ENCODE measurements at regions not wholly inside any gene's neighbourhood (a gene's known extent, or its start where the extent isn't known, plus 50 kb on each side); places are given as distances from the start of the nearest gene placed in this dataset.
A peak's percentile ranks its signal among the peaks of the same experiment; 100 is the strongest.

- Mint-ChIP-seq H3K27ac (no peak overlapping the region), H3K27me3 (no peaks in the 10 kb centered on the region), H3K4me3 (no peak overlapping the region), H3K9me3 (ENCODE audit: low read depth) (no peaks in the 10 kb centered on the region), H3K4me1 (ENCODE audit: low read depth) (no peaks in the 10 kb centered on the region), H3K36me3 (no peaks in the 10 kb centered on the region)
Measured at GRCh38 chr12:131493068-131493826, 217.6 kb upstream of the SFSWAP start.

- H3K27me3 Mint-ChIP-seq, result no peaks in the 10 kb centered on the region
- H3K4me1 Mint-ChIP-seq (ENCODE audit: low read depth), result no peaks in the 10 kb centered on the region
- H3K4me3 Mint-ChIP-seq, result no peak overlapping the region
- H3K27ac Mint-ChIP-seq, result no peak overlapping the region
- H3K9me3 Mint-ChIP-seq (ENCODE audit: low read depth), result no peaks in the 10 kb centered on the region
- H3K36me3 Mint-ChIP-seq, result no peaks in the 10 kb centered on the region
Measured at GRCh38 chr12:131494216-131494615, 216.7 kb upstream of the SFSWAP start.

- Mint-ChIP-seq H3K4me3 (no peak overlapping the region), H3K4me1 (ENCODE audit: low read depth) (no peaks in the 10 kb centered on the region), H3K36me3 (no peaks in the 10 kb centered on the region), H3K9me3 (ENCODE audit: low read depth) (no peaks in the 10 kb centered on the region), H3K27ac (no peak overlapping the region), H3K27me3 (no peaks in the 10 kb centered on the region)
Measured at GRCh38 chr12:131494741-131495524, 216.0 kb upstream of the SFSWAP start.

GRCh38 chr12:131497966-131498365, 212.9 kb upstream of the SFSWAP start:
- no peaks in the 10 kb centered on the region for H3K27me3 Mint-ChIP-seq
- H3K36me3 Mint-ChIP-seq, result no peaks in the 10 kb centered on the region
- no peak overlapping the region for H3K27ac Mint-ChIP-seq
- H3K4me1 Mint-ChIP-seq (ENCODE audit: low read depth), result no peaks in the 10 kb centered on the region
- H3K9me3 Mint-ChIP-seq (ENCODE audit: low read depth), result no peaks in the 10 kb centered on the region
- H3K4me3 Mint-ChIP-seq, result no peak overlapping the region

- Mint-ChIP-seq H3K36me3 (no peaks in the 10 kb centered on the region), H3K9me3 (ENCODE audit: low read depth) (no peaks in the 10 kb centered on the region), H3K27me3 (no peaks in the 10 kb centered on the region), H3K4me1 (ENCODE audit: low read depth) (no peaks in the 10 kb centered on the region), H3K4me3 (no peak overlapping the region), H3K27ac (no peak overlapping the region)
Measured at GRCh38 chr12:131499160-131499863, 211.6 kb upstream of the SFSWAP start.

GRCh38 chr12:131499864-131500190, 211.1 kb upstream of the SFSWAP start:
- H3K4me3 Mint-ChIP-seq, result no peak overlapping the region
- no peaks in the 10 kb centered on the region for H3K9me3 Mint-ChIP-seq (ENCODE audit: low read depth)
- H3K27ac Mint-ChIP-seq, result no peak overlapping the region
- no peaks in the 10 kb centered on the region for H3K27me3 Mint-ChIP-seq
- H3K4me1 Mint-ChIP-seq (ENCODE audit: low read depth), result no peaks in the 10 kb centered on the region
- no peaks in the 10 kb centered on the region for H3K36me3 Mint-ChIP-seq

GRCh38 chr12:131500564-131500963, 210.3 kb upstream of the SFSWAP start:
- no peaks in the 10 kb centered on the region for H3K27me3 Mint-ChIP-seq
- no peak overlapping the region for H3K27ac Mint-ChIP-seq
- H3K4me3 Mint-ChIP-seq, result no peak overlapping the region
- no peaks in the 10 kb centered on the region for H3K9me3 Mint-ChIP-seq (ENCODE audit: low read depth)
- no peaks in the 10 kb centered on the region for H3K4me1 Mint-ChIP-seq (ENCODE audit: low read depth)
- H3K36me3 Mint-ChIP-seq, result no peaks in the 10 kb centered on the region

- no peaks in the 10 kb centered on the region for H3K4me1 Mint-ChIP-seq (ENCODE audit: low read depth)
- no peak overlapping the region for H3K27ac Mint-ChIP-seq
- no peaks in the 10 kb centered on the region for H3K36me3 Mint-ChIP-seq
- no peak overlapping the region for H3K4me3 Mint-ChIP-seq
- no peaks in the 10 kb centered on the region for H3K27me3 Mint-ChIP-seq
- H3K9me3 Mint-ChIP-seq (ENCODE audit: low read depth), result no peaks in the 10 kb centered on the region
Measured at GRCh38 chr12:131505561-131505960, 205.3 kb upstream of the SFSWAP start.

- Mint-ChIP-seq H3K27ac (no peak overlapping the region), H3K4me3 (no peak overlapping the region), H3K4me1 (ENCODE audit: low read depth) (peaks cover 8% of the 10 kb centered on the region), H3K27me3 (no peaks in the 10 kb centered on the region), H3K36me3 (no peaks in the 10 kb centered on the region), H3K9me3 (ENCODE audit: low read depth) (no peaks in the 10 kb centered on the region)
Measured at GRCh38 chr12:131506426-131506825, 204.5 kb upstream of the SFSWAP start.

GRCh38 chr12:131507094-131507493, 203.8 kb upstream of the SFSWAP start:
- H3K4me3 Mint-ChIP-seq, result no peak overlapping the region
- no peaks in the 10 kb centered on the region for H3K9me3 Mint-ChIP-seq (ENCODE audit: low read depth)
- H3K36me3 Mint-ChIP-seq, result no peaks in the 10 kb centered on the region

GRCh38 chr12:131507881-131508280, 203.0 kb upstream of the SFSWAP start:
- H3K4me3 Mint-ChIP-seq, result no peak overlapping the region
- no peaks in the 10 kb centered on the region for H3K36me3 Mint-ChIP-seq
- H3K27me3 Mint-ChIP-seq, result no peaks in the 10 kb centered on the region
- H3K27ac Mint-ChIP-seq, result no peak overlapping the region
- peaks cover 16% of the 10 kb centered on the region for H3K4me1 Mint-ChIP-seq (ENCODE audit: low read depth)
- no peaks in the 10 kb centered on the region for H3K9me3 Mint-ChIP-seq (ENCODE audit: low read depth)

More at GRCh38 chr12:131507094-131507493, 203.8 kb upstream of the SFSWAP start:
- Mint-ChIP-seq H3K27me3 (no peaks in the 10 kb centered on the region), H3K27ac (no peak overlapping the region), H3K4me1 (ENCODE audit: low read depth) (peaks cover 12% of the 10 kb centered on the region)

- H3K9me3 Mint-ChIP-seq (ENCODE audit: low read depth), result no peaks in the 10 kb centered on the region
- H3K27me3 Mint-ChIP-seq, result no peaks in the 10 kb centered on the region
- H3K27ac Mint-ChIP-seq, result no peak overlapping the region
- H3K4me3 Mint-ChIP-seq, result no peak overlapping the region
- H3K4me1 Mint-ChIP-seq (ENCODE audit: low read depth), result peaks cover 16% of the 10 kb centered on the region
- no peaks in the 10 kb centered on the region for H3K36me3 Mint-ChIP-seq
Measured at GRCh38 chr12:131509701-131510100, 201.2 kb upstream of the SFSWAP start.

- Mint-ChIP-seq H3K36me3 (no peaks in the 10 kb centered on the region), H3K27ac (no peak overlapping the region), H3K9me3 (ENCODE audit: low read depth) (peaks cover 4% of the 10 kb centered on the region)
Measured at GRCh38 chr12:131510431-131510830, 200.5 kb upstream of the SFSWAP start.

GRCh38 chr12:131511391-131511802, 199.5 kb upstream of the SFSWAP start:
- peaks cover 9% of the 10 kb centered on the region for H3K9me3 Mint-ChIP-seq (ENCODE audit: low read depth)
- H3K27ac Mint-ChIP-seq, result peak overlapping the region; percentile 36
- peaks cover 3% of the 10 kb centered on the region for H3K27me3 Mint-ChIP-seq
- H3K4me3 Mint-ChIP-seq, result peak overlapping the region; percentile 32
- H3K4me1 Mint-ChIP-seq (ENCODE audit: low read depth), result peaks cover 16% of the 10 kb centered on the region
- peaks cover 4% of the 10 kb centered on the region for H3K36me3 Mint-ChIP-seq

More at GRCh38 chr12:131510431-131510830, 200.5 kb upstream of the SFSWAP start:
- Mint-ChIP-seq H3K4me1 (ENCODE audit: low read depth) (peaks cover 16% of the 10 kb centered on the region), H3K4me3 (no peak overlapping the region), H3K27me3 (no peaks in the 10 kb centered on the region)

Measured in activated naive CD8-positive, alpha-beta T cell (primary cell).